A549 (cell line): ENCODE measurements at regions not wholly inside any gene's neighbourhood (a gene's known extent, or its start where the extent isn't known, plus 50 kb on each side); places are given as distances from the start of the nearest gene placed in this dataset.

ENCODE experiments used
- CEBPB ChIP-seq, 2 experiments: fragments of >200 bp in 1 of 2; sonication (Bioruptor Twin) in 1 of 2; formaldehyde crosslinking in 1 of 2; IDR thresholded peaks; 2 replicates each; pipeline ENCODE4 v1.6.1; 2012 to 2016
- EP300 ChIP-seq, 2 experiments: fragments of >200 bp; sonication (Bioruptor Twin); formaldehyde crosslinking; IDR thresholded peaks; 2 replicates in 1 of 2; 3 replicates in 1 of 2; pipeline ENCODE4 v1.6.1; 2016 to 2017
- JUN ChIP-seq, 2 experiments: fragments of >200 bp; sonication (Bioruptor Twin); formaldehyde crosslinking; IDR thresholded peaks; 2 replicates in 1 of 2; 3 replicates in 1 of 2; pipeline ENCODE4 v1.6.1; 2016 to 2017
- JUNB ChIP-seq: fragments of >200 bp; sonication (Bioruptor Twin); formaldehyde crosslinking; IDR thresholded peaks from 2 replicates; pipeline ENCODE4 v1.6.1; 2016
- MAZ ChIP-seq: fragments of 150-350 bp; IDR thresholded peaks from 2 replicates; pipeline ENCODE4 v1.6.1; 2014; ENCODE audit warnings: antibody characterized with exemption, low read depth, low read length, borderline replicate concordance
- RAD21 ChIP-seq, 2 experiments: fragments of >200 bp in 1 of 2; sonication (Bioruptor Twin) in 1 of 2; formaldehyde crosslinking in 1 of 2; IDR thresholded peaks in 1 of 2; conservative IDR thresholded peaks in 1 of 2; 2 replicates in 1 of 2; 3 replicates in 1 of 2; pipeline ENCODE4 v1.6.1; 2012 to 2018; ENCODE audit warnings: inconsistent platforms in 1 of 2
- RCOR1 ChIP-seq: fragments of 150-350 bp; IDR thresholded peaks from 2 replicates; pipeline ENCODE4 v1.6.1; 2014; ENCODE audit warnings: antibody characterized with exemption, low read length, low read depth
- SREBF2 ChIP-seq: fragments of 450-650 bp; IDR thresholded peaks from 2 replicates; pipeline ENCODE4 v1.6.1; 2014; ENCODE audit warnings: mild to moderate bottlenecking, moderate library complexity
- ZNF302 ChIP-seq: fragments of 250-450 bp; sonication (Bioruptor Pico); IDR thresholded peaks from 2 replicates; pipeline ENCODE4 v1.9.0; 2021; ENCODE audit warnings: inconsistent platforms, mild to moderate bottlenecking, moderate library complexity
- TF ChIP-seq, protein P1 (sequence below): fragments of >200 bp; sonication (Bioruptor Twin); formaldehyde crosslinking; IDR thresholded peaks from 3 replicates; pipeline ENCODE4 v1.5.1; 2016
- TF ChIP-seq, protein P2 (sequence below): fragments of 150-350 bp; IDR thresholded peaks from 2 replicates; pipeline ENCODE4 v1.6.1; 2014; ENCODE audit warnings: low read depth, mild to moderate bottlenecking, low read length

GRCh38 chr1:37315371-37315846, 159.0 kb upstream of the ZC3H12A start:
- TF ChIP-seq, protein P1, sequence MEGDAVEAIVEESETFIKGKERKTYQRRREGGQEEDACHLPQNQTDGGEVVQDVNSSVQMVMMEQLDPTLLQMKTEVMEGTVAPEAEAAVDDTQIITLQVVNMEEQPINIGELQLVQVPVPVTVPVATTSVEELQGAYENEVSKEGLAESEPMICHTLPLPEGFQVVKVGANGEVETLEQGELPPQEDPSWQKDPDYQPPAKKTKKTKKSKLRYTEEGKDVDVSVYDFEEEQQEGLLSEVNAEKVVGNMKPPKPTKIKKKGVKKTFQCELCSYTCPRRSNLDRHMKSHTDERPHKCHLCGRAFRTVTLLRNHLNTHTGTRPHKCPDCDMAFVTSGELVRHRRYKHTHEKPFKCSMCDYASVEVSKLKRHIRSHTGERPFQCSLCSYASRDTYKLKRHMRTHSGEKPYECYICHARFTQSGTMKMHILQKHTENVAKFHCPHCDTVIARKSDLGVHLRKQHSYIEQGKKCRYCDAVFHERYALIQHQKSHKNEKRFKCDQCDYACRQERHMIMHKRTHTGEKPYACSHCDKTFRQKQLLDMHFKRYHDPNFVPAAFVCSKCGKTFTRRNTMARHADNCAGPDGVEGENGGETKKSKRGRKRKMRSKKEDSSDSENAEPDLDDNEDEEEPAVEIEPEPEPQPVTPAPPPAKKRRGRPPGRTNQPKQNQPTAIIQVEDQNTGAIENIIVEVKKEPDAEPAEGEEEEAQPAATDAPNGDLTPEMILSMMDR = no peak
- TF ChIP-seq JUN (IDR thresholded peaks at IDR 0.05) = no peak
- no peak for TF ChIP-seq ZNF302 (CRISPR knock-in tag)
- TF ChIP-seq MAZ = no peak
- no peak for TF ChIP-seq CEBPB (IDR thresholded peaks at IDR 0.05)
- TF ChIP-seq, protein P2, sequence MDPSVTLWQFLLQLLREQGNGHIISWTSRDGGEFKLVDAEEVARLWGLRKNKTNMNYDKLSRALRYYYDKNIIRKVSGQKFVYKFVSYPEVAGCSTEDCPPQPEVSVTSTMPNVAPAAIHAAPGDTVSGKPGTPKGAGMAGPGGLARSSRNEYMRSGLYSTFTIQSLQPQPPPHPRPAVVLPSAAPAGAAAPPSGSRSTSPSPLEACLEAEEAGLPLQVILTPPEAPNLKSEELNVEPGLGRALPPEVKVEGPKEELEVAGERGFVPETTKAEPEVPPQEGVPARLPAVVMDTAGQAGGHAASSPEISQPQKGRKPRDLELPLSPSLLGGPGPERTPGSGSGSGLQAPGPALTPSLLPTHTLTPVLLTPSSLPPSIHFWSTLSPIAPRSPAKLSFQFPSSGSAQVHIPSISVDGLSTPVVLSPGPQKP = no peak
- no peak for TF ChIP-seq SREBF2
- no peak for TF ChIP-seq RCOR1
- no peak for TF ChIP-seq RAD21 (conservative IDR thresholded peaks at IDR 0.05 in 1 of 2, IDR thresholded peaks at IDR 0.05 in 1 of 2)
- no peak for TF ChIP-seq JUNB
- no peak for TF ChIP-seq EP300 (IDR thresholded peaks at IDR 0.05)
